HepG2 (cell line): ENCODE measurements at regions not wholly inside any gene's neighbourhood (a gene's known extent, or its start where the extent isn't known, plus 50 kb on each side); places are given as distances from the start of the nearest gene placed in this dataset.

Experiments used
- ATAC-seq: fragments of 200-7000 bp; cut with Tn5 transposase; 3 replicates; pipeline ENCODE4 v1.9.1; 2020; ENCODE audit warnings: mild to moderate bottlenecking, moderate library complexity
- BruUV-seq: library from RNA; stranded (reverse); fragments of 400-500 nt; replicated peaks from 2 replicates; lab custom pipeline; 2021; lab: Mats Ljungman, UMichigan
- CTCF ChIA-PET: fragments of 300-600 bp; formaldehyde crosslinking; extraction: SDS; loops from one replicate; lab custom pipeline; 2021; ENCODE audit warnings: low total read pairs, inconsistent platforms, low intra/inter-chr PET ratio; lab: Yijun Ruan, JAX
- POLR2A ChIA-PET: fragments of 350-600 bp; sonication (Branson Sonifier 250); formaldehyde crosslinking; loops from one replicate; lab custom pipeline; 2020; ENCODE audit warnings: antibody characterized with exemption, inconsistent platforms; lab: Yijun Ruan, JAX
- DNase-seq: peaks from one replicate; pipeline ENCODE4 v3.0.0-alpha.2; 2015; ENCODE audit warnings: low spot score
- FAIRE-seq: peaks from 3 replicates; lab custom pipeline; 2011; peaks lifted over from hg19 to GRCh38; lab: Jason Lieb, UNC
- H2AFZ ChIP-seq: one replicate; pipeline ENCODE4 v1.6.1; 2011; ENCODE audit warnings: low read length, inconsistent platforms
- H3K27ac ChIP-seq: fragments of 300-600 bp; 3 replicates; pipeline ENCODE4 v1.8.0; 2011; ENCODE audit warnings: mixed run types, mild to moderate bottlenecking, mixed read lengths, low read length, inconsistent platforms; ENCODE audit not compliant: insufficient read depth; ENCODE audit errors: extremely low read length
- H3K27me3 ChIP-seq, 2 experiments: fragments of 200-600 bp in 1 of 2; 2 replicates in 1 of 2; 3 replicates in 1 of 2; pipeline versions ENCODE4 v1.6.0 to v1.8.0; 2011; ENCODE audit warnings: low read length in 2 of 2, mild to moderate bottlenecking in 2 of 2, moderate library complexity in 2 of 2, inconsistent platforms in 1 of 2; ENCODE audit not compliant: insufficient read depth in 2 of 2, control insufficient read depth in 1 of 2
- H3K36me3 ChIP-seq, 2 experiments: fragments of 200-600 bp in 1 of 2; replicated peaks in 1 of 2; 2 replicates in 1 of 2; 3 replicates in 1 of 2; pipeline versions ENCODE4 v1.5.1 to v1.8.0; 2011; ENCODE audit warnings: low read length in 2 of 2, inconsistent platforms in 1 of 2; ENCODE audit not compliant: insufficient read depth in 2 of 2, control insufficient read depth in 1 of 2
- H3K4me1 ChIP-seq: 2 replicates; pipeline ENCODE4 v1.5.1; 2012; ENCODE audit warnings: low read length, inconsistent platforms; ENCODE audit not compliant: insufficient read depth
- H3K4me2 ChIP-seq: 2 replicates; pipeline ENCODE4 v1.6.0; 2011; ENCODE audit warnings: low read depth, low read length, inconsistent platforms
- H3K4me3 ChIP-seq, 3 experiments: fragments of 200-600 bp in 1 of 3; sonication (generic), shearing (Covaris generic) in 1 of 3; replicated peaks in 1 of 3; 2 replicates each; pipeline ENCODE4 v1.5.1; 2011 to 2016; ENCODE audit warnings: low read length in 3 of 3, inconsistent platforms in 2 of 3, low read depth in 2 of 3, mild to moderate bottlenecking in 2 of 3, control low read depth in 1 of 3, mixed read lengths in 1 of 3; ENCODE audit not compliant: insufficient read depth in 1 of 3
- H3K79me2 ChIP-seq: one replicate; pipeline ENCODE4 v1.6.1; 2011; ENCODE audit warnings: low read length, inconsistent platforms; ENCODE audit not compliant: insufficient read depth
- H3K9ac ChIP-seq: 2 replicates; pipeline ENCODE4 v1.6.0; 2011; ENCODE audit warnings: mild to moderate bottlenecking, low read depth, low read length, inconsistent platforms; ENCODE audit not compliant: insufficient read depth
- H3K9me3 ChIP-seq: 2 replicates; pipeline ENCODE4 v1.5.1; 2012; ENCODE audit warnings: mild to moderate bottlenecking, low read length
- H4K20me1 ChIP-seq: 2 replicates; pipeline ENCODE4 v1.6.0; 2011; ENCODE audit warnings: inconsistent platforms, mild to moderate bottlenecking, low read length, moderate library complexity; ENCODE audit not compliant: insufficient read depth
- DNMT3B ChIP-seq: conservative IDR thresholded peaks from 2 replicates; pipeline ENCODE4 v1.6.1; 2016; ENCODE audit warnings: missing biosample characterization, control low read depth
- MAFF ChIP-seq: IDR thresholded peaks from 2 replicates; pipeline ENCODE4 v1.6.1; 2011; ENCODE audit warnings: low read depth, low read length, improper control_type of control experiment
- SOX6 ChIP-seq, 2 experiments: fragments of 450-650 bp in 1 of 2; sonication (generic) in 1 of 2; formaldehyde crosslinking in 1 of 2; IDR thresholded peaks; 2 replicates each; pipeline versions ENCODE4 v1.4.0 to v1.6.1; 2017 to 2020; ENCODE audit warnings: antibody characterized with exemption in 1 of 2, mild to moderate bottlenecking in 1 of 2, missing genetic modification reagents in 1 of 2
- ZSCAN20 ChIP-seq: sonication (generic); formaldehyde crosslinking; IDR thresholded peaks from 2 replicates; pipeline ENCODE4 v1.4.0; 2020; ENCODE audit warnings: missing genetic modification reagents, mild to moderate bottlenecking, borderline replicate concordance
- WGBS: methylation state at CpG from one replicate; pipeline ENCODE4 v1.1.6; 2017; ENCODE audit warnings: low lambda C conversion rate; 5-methylcytosine and 5-hydroxymethylcytosine counted together
- in situ Hi-C: cut with HindIII; loops from 2 replicates; pipeline ENCODE4 v1.10.0; 2017; ENCODE audit warnings: low pct_unique_long_range_greater_than_20kb; ENCODE audit not compliant: extremely low pct_ligation_motif_present
- intact Hi-C: fragments of 100-400 bp; cut with micrococcal nuclease; formaldehyde crosslinking; loops from one replicate; pipeline ENCODE4 v1.10.0; 2022; ENCODE audit not compliant: unreplicated experiment
- TF ChIP-seq, protein P1 (sequence below): fragments of 450-650 bp; IDR thresholded peaks from 2 replicates; pipeline ENCODE4 v1.6.1; 2016
- TF ChIP-seq, protein P2 (sequence below): sonication (generic); formaldehyde crosslinking; IDR thresholded peaks from 2 replicates; pipeline ENCODE4 v1.9.0; 2021; ENCODE audit warnings: mild to moderate bottlenecking, missing genetic modification reagents
- TF ChIP-seq, protein P3 (sequence below): sonication (generic); formaldehyde crosslinking; IDR thresholded peaks from 2 replicates; pipeline ENCODE4 v1.4.0; 2020; ENCODE audit warnings: missing genetic modification reagents, mild to moderate bottlenecking, borderline replicate concordance

DNA sequence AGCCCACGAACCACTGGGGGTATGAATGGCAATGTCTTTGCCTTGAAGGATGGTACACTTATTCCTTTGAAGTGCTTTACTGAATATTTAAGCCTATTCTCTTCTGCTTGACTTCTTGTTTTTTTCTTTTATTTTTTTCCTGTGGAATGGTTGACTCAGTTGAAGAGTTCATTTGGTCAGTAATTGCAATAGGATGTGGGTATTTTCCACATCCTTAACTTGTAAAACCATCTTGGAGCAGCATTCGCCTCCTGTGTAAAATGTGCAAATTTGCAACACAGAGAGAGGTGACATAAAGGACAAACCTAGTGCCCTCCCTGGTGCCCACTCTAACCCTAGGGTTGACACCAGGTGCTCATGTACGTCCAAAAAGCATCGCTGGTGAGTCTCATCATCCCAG lies 347.0 kb downstream of the GATA3 start:
- Histone ChIP-seq H3K9me3 (no peaks in the 10 kb centered on the region), H3K27ac (no peak overlapping the region), H4K20me1 (no peaks in the 10 kb centered on the region), H3K4me2 (no peak overlapping the region), H3K9ac (no peak overlapping the region), H3K4me3 (no peak overlapping the region), H3K4me1 (no peaks in the 10 kb centered on the region), H3K27me3 (no peaks in the 10 kb centered on the region), H3K79me2 (no peaks in the 10 kb centered on the region), H3K36me3 (no peaks in the 10 kb centered on the region), H2AFZ (no peak overlapping the region)
- no TSS peak for BruUV-seq
- ChIA-PET POLR2A (no interaction called here), CTCF (no interaction called here)
- no peak for FAIRE-seq
- intact Hi-C loops (no loop called here), in situ Hi-C loops (no loop called here)
- TF ChIP-seq SOX6 (IDR thresholded peaks at IDR 0.05) (no peak), SOX6 (CRISPR knock-in tag; IDR thresholded peaks at IDR 0.05) (no peak), DNMT3B (CRISPR knock-in tag) (no peak), MAFF (no peak), ZSCAN20 (CRISPR knock-in tag) (no peak)
- TF ChIP-seq, protein P1, sequence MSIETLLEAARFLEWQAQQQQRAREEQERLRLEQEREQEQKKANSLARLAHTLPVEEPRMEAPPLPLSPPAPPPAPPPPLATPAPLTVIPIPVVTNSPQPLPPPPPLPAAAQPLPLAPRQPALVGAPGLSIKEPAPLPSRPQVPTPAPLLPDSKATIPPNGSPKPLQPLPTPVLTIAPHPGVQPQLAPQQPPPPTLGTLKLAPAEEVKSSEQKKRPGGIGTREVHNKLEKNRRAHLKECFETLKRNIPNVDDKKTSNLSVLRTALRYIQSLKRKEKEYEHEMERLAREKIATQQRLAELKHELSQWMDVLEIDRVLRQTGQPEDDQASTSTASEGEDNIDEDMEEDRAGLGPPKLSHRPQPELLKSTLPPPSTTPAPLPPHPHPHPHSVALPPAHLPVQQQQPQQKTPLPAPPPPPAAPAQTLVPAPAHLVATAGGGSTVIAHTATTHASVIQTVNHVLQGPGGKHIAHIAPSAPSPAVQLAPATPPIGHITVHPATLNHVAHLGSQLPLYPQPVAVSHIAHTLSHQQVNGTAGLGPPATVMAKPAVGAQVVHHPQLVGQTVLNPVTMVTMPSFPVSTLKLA, result no peak
- TF ChIP-seq, protein P2, sequence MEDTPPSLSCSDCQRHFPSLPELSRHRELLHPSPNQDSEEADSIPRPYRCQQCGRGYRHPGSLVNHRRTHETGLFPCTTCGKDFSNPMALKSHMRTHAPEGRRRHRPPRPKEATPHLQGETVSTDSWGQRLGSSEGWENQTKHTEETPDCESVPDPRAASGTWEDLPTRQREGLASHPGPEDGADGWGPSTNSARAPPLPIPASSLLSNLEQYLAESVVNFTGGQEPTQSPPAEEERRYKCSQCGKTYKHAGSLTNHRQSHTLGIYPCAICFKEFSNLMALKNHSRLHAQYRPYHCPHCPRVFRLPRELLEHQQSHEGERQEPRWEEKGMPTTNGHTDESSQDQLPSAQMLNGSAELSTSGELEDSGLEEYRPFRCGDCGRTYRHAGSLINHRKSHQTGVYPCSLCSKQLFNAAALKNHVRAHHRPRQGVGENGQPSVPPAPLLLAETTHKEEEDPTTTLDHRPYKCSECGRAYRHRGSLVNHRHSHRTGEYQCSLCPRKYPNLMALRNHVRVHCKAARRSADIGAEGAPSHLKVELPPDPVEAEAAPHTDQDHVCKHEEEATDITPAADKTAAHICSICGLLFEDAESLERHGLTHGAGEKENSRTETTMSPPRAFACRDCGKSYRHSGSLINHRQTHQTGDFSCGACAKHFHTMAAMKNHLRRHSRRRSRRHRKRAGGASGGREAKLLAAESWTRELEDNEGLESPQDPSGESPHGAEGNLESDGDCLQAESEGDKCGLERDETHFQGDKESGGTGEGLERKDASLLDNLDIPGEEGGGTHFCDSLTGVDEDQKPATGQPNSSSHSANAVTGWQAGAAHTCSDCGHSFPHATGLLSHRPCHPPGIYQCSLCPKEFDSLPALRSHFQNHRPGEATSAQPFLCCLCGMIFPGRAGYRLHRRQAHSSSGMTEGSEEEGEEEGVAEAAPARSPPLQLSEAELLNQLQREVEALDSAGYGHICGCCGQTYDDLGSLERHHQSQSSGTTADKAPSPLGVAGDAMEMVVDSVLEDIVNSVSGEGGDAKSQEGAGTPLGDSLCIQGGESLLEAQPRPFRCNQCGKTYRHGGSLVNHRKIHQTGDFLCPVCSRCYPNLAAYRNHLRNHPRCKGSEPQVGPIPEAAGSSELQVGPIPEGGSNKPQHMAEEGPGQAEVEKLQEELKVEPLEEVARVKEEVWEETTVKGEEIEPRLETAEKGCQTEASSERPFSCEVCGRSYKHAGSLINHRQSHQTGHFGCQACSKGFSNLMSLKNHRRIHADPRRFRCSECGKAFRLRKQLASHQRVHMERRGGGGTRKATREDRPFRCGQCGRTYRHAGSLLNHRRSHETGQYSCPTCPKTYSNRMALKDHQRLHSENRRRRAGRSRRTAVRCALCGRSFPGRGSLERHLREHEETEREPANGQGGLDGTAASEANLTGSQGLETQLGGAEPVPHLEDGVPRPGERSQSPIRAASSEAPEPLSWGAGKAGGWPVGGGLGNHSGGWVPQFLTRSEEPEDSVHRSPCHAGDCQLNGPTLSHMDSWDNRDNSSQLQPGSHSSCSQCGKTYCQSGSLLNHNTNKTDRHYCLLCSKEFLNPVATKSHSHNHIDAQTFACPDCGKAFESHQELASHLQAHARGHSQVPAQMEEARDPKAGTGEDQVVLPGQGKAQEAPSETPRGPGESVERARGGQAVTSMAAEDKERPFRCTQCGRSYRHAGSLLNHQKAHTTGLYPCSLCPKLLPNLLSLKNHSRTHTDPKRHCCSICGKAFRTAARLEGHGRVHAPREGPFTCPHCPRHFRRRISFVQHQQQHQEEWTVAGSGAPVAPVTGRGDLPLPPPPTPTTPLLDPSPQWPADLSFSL (CRISPR knock-in tag), result no peak
- TF ChIP-seq, protein P3, sequence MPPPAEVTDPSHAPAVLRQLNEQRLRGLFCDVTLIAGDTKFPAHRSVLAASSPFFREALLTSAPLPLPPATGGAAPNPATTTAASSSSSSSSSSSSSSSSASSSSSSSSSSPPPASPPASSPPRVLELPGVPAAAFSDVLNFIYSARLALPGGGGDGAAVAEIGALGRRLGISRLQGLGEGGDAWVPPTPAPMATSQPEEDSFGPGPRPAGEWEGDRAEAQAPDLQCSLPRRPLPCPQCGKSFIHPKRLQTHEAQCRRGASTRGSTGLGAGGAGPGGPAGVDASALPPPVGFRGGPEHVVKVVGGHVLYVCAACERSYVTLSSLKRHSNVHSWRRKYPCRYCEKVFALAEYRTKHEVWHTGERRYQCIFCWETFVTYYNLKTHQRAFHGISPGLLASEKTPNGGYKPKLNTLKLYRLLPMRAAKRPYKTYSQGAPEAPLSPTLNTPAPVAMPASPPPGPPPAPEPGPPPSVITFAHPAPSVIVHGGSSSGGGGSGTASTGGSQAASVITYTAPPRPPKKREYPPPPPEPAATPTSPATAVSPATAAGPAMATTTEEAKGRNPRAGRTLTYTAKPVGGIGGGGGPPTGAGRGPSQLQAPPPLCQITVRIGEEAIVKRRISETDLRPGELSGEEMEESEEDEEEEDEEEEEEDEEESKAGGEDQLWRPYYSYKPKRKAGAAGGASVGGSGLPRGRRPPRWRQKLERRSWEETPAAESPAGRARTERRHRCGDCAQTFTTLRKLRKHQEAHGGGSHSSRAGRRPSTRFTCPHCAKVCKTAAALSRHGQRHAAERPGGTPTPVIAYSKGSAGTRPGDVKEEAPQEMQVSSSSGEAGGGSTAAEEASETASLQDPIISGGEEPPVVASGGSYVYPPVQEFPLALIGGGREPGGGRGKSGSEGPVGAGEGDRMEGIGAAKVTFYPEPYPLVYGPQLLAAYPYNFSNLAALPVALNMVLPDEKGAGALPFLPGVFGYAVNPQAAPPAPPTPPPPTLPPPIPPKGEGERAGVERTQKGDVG (CRISPR knock-in tag), result no peak
- ATAC-seq, result no peak
- WGBS, result 6% methylated on average over 4 of the region's 4 CpGs
- DNase-seq, result no peak
